GM23338 (cell line): ENCODE measurements at regions not wholly inside any gene's neighbourhood (a gene's known extent, or its start where the extent isn't known, plus 50 kb on each side); places are given as distances from the start of the nearest gene placed in this dataset.

ENCODE experiments used
- CREB1 ChIP-seq: fragments of 250-450 bp; sonication (Bioruptor Pico); IDR thresholded peaks from 2 replicates; pipeline ENCODE4 v1.5.0; 2020; ENCODE audit warnings: low read depth, mild to moderate bottlenecking, moderate library complexity
- ETS1 ChIP-seq: IDR thresholded peaks from 2 replicates; pipeline ENCODE4 v1.6.1; 2016; ENCODE audit warnings: antibody characterized with exemption
- EZH2 ChIP-seq: fragments of 200-600 bp; sonication (generic); IDR thresholded peaks from one replicate; pipeline ENCODE4 v1.8.0; 2017; ENCODE audit warnings: antibody characterized with exemption, mild to moderate bottlenecking, low read depth; ENCODE audit not compliant: unreplicated experiment
- EZH2phosphoT487 ChIP-seq: fragments of 200-600 bp; sonication (generic); IDR thresholded peaks from one replicate; pipeline ENCODE4 v1.8.1; 2018; ENCODE audit warnings: antibody characterized with exemption; ENCODE audit not compliant: unreplicated experiment
- JUNB ChIP-seq: IDR thresholded peaks from one replicate; pipeline ENCODE4 v1.6.1; 2016; ENCODE audit warnings: antibody characterized with exemption; ENCODE audit not compliant: unreplicated experiment
- POLR2AphosphoS5 ChIP-seq: IDR thresholded peaks from 2 replicates; pipeline ENCODE4 v1.6.1; 2016; ENCODE audit warnings: antibody characterized with exemption, low read depth
- REST ChIP-seq: IDR thresholded peaks from one replicate; pipeline ENCODE4 v1.6.1; 2018; ENCODE audit warnings: antibody characterized with exemption; ENCODE audit not compliant: unreplicated experiment
- STAT1 ChIP-seq: IDR thresholded peaks from one replicate; pipeline ENCODE4 v1.6.1; 2016; ENCODE audit warnings: antibody characterized with exemption; ENCODE audit not compliant: unreplicated experiment
- ZNF462 ChIP-seq: fragments of 250-450 bp; sonication (Bioruptor Pico); IDR thresholded peaks from 2 replicates; pipeline ENCODE4 v1.5.0; 2020; ENCODE audit warnings: mild to moderate bottlenecking, moderate library complexity

- TF ChIP-seq ZNF462 (CRISPR knock-in tag) (no peak), CREB1 (CRISPR knock-in tag) (no peak), ETS1 (no peak), JUNB (no peak), POLR2AphosphoS5 (no peak), EZH2 (no peak), REST (no peak), EZH2phosphoT487 (no peak), STAT1 (no peak)
Measured at GRCh38 chr5:176155922-176156359, 82.3 kb upstream of the SIMC1 start (continued).
